GM12873 (cell line): ENCODE measurements at regions not wholly inside any gene's neighbourhood (a gene's known extent, or its start where the extent isn't known, plus 50 kb on each side); places are given as distances from the start of the nearest gene placed in this dataset.
A peak's percentile ranks its signal among the peaks of the same experiment; 100 is the strongest.

Experiments
- CTCF ChIP-seq: IDR thresholded peaks from 2 replicates; pipeline ENCODE4 v1.5.1; 2012; ENCODE audit warnings: low read depth, mild to moderate bottlenecking, moderate library complexity, low read length, control low read depth; ENCODE audit not compliant: insufficient read depth; ENCODE audit errors: missing control alignments

- no peak for TF ChIP-seq CTCF
These were observed 86.4 kb downstream of the FOXD2 start for GRCh38 chr1:47524272-47524671.

- peak; percentile 40 for TF ChIP-seq CTCF
These were observed 89.9 kb downstream of the FOXD2 start for GRCh38 chr1:47527653-47528272.

DNA sequence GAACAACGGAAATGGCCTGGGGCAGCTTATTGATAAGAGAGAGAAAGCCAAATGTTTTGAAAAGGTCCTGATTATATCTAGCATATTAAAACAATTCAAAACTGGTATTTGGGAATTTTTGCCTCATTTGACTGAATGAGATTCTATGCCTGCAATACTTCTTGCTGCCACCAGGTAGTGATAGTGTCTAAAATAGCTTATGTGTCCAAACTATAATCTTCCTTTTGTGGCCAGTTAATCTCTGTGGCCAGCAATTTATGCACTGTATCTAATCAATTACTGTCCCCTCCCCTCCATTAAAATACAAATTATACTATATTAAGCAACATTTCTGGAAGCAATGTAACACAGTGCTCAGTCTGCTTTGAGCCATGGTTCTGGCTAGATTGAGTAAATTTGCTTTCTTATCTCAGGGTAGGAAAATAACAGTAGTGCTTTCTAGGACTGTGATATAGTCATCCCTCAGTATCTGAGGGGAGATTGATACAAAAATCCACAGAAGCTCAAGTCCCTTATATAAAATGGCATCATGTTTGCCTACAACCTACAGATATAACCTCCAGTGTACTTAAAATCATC, 91.8 kb downstream of the FOXD2 start:
- peak; percentile 58 for TF ChIP-seq CTCF

DNA sequence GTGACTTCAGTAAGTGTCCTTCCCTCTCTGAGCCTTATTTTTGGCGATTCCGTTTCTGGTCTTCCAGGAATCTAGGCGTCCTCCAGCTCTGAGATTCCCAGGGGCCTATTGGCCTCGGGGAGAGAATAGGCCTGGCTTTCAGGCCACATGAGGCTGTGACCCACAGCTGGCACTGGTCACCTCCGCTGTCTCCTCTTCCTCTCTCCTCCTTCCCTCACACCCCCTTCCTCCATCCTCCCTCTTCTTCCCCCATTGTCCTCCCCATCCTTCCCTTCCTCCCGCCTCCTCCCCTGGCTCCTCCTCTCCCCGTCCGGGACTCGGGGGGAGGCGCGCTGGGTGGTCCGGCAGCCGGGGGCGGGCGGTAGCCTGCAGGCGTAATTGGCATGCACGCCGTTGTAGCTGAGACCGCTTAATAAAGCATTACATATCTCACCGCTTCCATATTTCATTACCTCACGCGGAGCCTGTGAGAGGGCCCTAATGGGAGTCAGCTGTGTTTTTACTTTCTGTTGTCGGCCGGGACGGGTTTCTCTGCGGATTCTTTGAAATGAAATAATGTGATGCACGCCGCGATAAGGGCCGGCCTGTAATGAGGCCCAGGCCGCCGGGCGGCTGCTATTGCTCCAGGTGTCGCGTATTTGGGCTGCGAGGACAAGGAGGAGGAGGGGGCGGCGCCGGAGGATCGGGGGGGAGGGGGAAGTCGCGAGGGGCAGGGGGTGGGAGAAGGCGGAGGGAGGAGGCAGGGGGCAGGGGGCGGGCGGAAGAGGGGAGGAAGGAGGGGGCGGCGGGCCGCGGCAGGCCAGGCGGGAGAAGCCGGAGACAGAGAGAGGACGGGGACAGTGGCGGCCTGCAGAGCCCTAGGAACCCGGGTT, 95.3 kb downstream of the FOXD2 start:
- no peak for TF ChIP-seq CTCF

DNA sequence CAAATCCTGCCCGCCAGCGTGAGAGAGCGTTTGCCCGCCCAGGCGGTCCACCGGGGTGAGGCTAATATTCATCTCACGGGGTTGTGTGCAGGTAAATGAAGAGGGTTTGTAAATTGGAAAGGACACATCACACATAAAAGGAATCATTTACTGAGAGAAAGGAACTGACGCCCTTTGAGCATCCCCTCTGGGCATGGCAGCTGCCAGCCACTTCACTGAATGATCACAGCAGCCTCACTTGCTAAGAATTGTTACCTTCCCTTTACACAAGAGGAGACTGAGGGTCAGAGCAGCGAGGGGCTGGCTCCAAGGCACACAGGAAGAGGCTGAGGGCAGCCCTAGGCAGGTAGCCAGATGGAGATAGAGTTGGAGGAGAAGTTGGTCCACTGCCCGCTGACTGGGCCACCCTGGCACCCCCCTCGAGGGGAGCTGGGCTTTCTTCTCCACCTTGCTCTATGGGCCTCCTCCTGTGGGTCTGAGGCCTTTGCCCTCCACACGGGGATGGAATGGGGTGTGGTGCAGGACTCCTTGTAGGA, 96.0 kb downstream of the FOXD2 start:
- TF ChIP-seq CTCF = no peak

GRCh38 chr1:47534436-47534835, 96.6 kb downstream of the FOXD2 start:
- no peak for TF ChIP-seq CTCF

DNA sequence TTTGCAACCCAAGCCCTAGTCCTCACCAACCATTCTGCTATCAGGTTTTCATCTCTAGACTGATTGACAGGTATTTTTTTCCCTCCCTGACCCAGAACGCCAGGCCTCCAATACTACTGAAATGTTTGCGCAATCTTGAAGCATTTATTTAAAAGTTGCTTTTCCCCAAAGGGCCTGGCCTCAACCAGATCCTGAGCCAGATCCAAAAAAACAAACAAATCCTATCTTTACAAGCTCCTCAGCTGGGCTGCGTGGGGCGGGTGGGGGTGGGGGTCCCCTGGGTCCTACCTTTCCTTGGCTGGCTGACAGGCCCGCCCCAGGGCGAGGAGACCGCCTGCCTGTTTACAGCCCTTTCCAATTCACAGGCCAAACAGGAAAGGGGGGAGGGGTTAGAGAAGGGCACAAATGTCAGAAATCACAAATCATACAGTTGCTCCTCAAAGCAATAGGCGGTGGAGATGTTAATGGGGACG, 98.8 kb downstream of the FOXD2 start:
- no peak for TF ChIP-seq CTCF
